ENCODE measurements at regions not wholly inside any gene's neighbourhood (a gene's known extent, or its start where the extent isn't known, plus 50 kb on each side); places are given as distances from the start of the nearest gene placed in this dataset.

GRCh38 chr4:187552781-187553180 is 442.8 kb upstream of the ZFP42 start:
- Histone ChIP-seq H4K91ac (ENCODE audit: insufficient read depth, low read depth, low read length) (no peak overlapping the region), H2BK5ac (ENCODE audit: low read depth, low read length, poor library complexity, severe bottlenecking) (no peak overlapping the region), H3K56ac (ENCODE audit: extremely low read depth, insufficient read depth, low read length) (no peak overlapping the region), H3K27ac (ENCODE audit: insufficient read depth, low read length) (no peak overlapping the region), H2AK9ac (replicated peaks; ENCODE audit: low read depth, low read length, poor library complexity) (no peak overlapping the region), H4K5ac (ENCODE audit: low read depth, low read length) (no peak overlapping the region), H3K18ac (ENCODE audit: low read depth, low read length) (no peak overlapping the region), H3K79me1 (ENCODE audit: low read depth in 1 of 2, low read length in 2 of 2) (no peaks in the 10 kb centered on the region), H3K4me2 (ENCODE audit: low read depth, low read length) (no peak overlapping the region), H3K9me1 (ENCODE audit: insufficient read depth, low read length) (0 out of 2 replicates have a peak, but pooled peaks cover 5% of the 10 kb centered on the region), H3K9me3 (ENCODE audit: control insufficient read depth, insufficient read depth, low read length) (no peaks in the 10 kb centered on the region), H3K23ac (ENCODE audit: low read depth, low read length) (no peak overlapping the region), H3K14ac (replicated peaks; ENCODE audit: low read depth, low read length) (no peak overlapping the region), H2BK120ac (ENCODE audit: low read depth, low read length) (no peak overlapping the region), H3K9ac (ENCODE audit: low read depth, low read length) (no peak overlapping the region), H3K4ac (ENCODE audit: low read depth, low read length) (no peak overlapping the region), H3K4me1 (ENCODE audit: control insufficient read depth, insufficient read depth, low read length) (peaks cover 4% of the 10 kb centered on the region), H2AK5ac (ENCODE audit: low read depth, low read length) (no peak overlapping the region), H3K36me3 (ENCODE audit: control insufficient read depth, insufficient read depth, low read length) (no peaks in the 10 kb centered on the region), H3K27me3 (ENCODE audit: control insufficient read depth, insufficient read depth, low read length) (no peaks in the 10 kb centered on the region), H2BK20ac (ENCODE audit: low read depth, low read length) (no peak overlapping the region), H4K8ac (ENCODE audit: low read depth in 2 of 2, low read length in 2 of 2) (no peak overlapping the region), H4K20me1 (ENCODE audit: insufficient read depth, low read length) (no peaks in the 10 kb centered on the region), H3K4me3 (ENCODE audit: insufficient read depth, low read depth, low read length) (no peak overlapping the region), H2AFZ (replicated peaks; ENCODE audit: low read length, poor library complexity) (no peak overlapping the region), H2BK15ac (ENCODE audit: low read depth, low read length) (no peak overlapping the region)
- BruUV-seq (replicated peaks) = no TSS peak
- dilution Hi-C loops (cut with HindIII; ENCODE audit: low sequenced_read_pairs, unreplicated experiment) = no loop called here
- ChIA-PET CTCF (no interaction called here), POLR2A (ENCODE audit: unreplicated experiment) (no interaction called here)
- in situ Hi-C loops (cut with MboI; ENCODE audit: low sequenced_read_pairs) = no loop called here
- WGBS, 2 experiments (ENCODE audit: extremely low coverage in 2 of 2, insufficient read length in 1 of 2) = no CpG with 5 or more reads among the region's 4 CpGs
- DNase-seq = no peak
- intact Hi-C loops (cut with micrococcal nuclease) = no loop called here
- TF ChIP-seq FOS (IDR thresholded peaks at IDR 0.05; ENCODE audit: low read depth, low read length) (no peak), CTCF (conservative IDR thresholded peaks at IDR 0.05; ENCODE audit: low read depth, low read length) (no peak), CHD1 (IDR thresholded peaks at IDR 0.05; ENCODE audit: low read depth, low read length) (no peak), CEBPB (IDR thresholded peaks at IDR 0.05; ENCODE audit: low read depth, low read length) (no peak), POLR2A (IDR thresholded peaks at IDR 0.05; ENCODE audit: low read depth, low read length) (no peak), BHLHE40 (IDR thresholded peaks at IDR 0.05; ENCODE audit: low read depth, low read length) (no peak), RCOR1 (IDR thresholded peaks at IDR 0.05; ENCODE audit: insufficient replicate concordance, low read length) (no peak), RFX5 (IDR thresholded peaks at IDR 0.05; ENCODE audit: low read depth, low read length) (no peak), NFE2L2 (IDR thresholded peaks at IDR 0.05; ENCODE audit: low read depth, low read length) (no peak), USF2 (IDR thresholded peaks at IDR 0.05; ENCODE audit: low read depth, low read length) (no peak), MXI1 (IDR thresholded peaks at IDR 0.05; ENCODE audit: borderline replicate concordance, low read depth, low read length) (no peak)
- ATAC-seq (ENCODE audit: low read depth) = no peak
